ENCODE measurements at regions not wholly inside any gene's neighbourhood (a gene's known extent, or its start where the extent isn't known, plus 50 kb on each side); places are given as distances from the start of the nearest gene placed in this dataset.

- TF ChIP-seq CTCF (IDR thresholded peaks at IDR 0.05) = no peak
- TF ChIP-seq POLR2A (IDR thresholded peaks at IDR 0.05) = no peak
Observed at GRCh38 chr3:139127101-139127500, 82.4 kb upstream of the PRR23C start.
